ENCODE measurements at regions not wholly inside any gene's neighbourhood (a gene's known extent, or its start where the extent isn't known, plus 50 kb on each side); places are given as distances from the start of the nearest gene placed in this dataset.

GRCh38 chr10:130425169-130425568 lies 289.0 kb downstream of the GLRX3 start:
- no peak for DNase-seq (ENCODE audit: low read depth in 3 of 3, low spot score in 1 of 3)

- no peak for DNase-seq (ENCODE audit: low read depth in 3 of 3, low spot score in 1 of 3)
Observed at GRCh38 chr10:130425881-130426435, 289.8 kb downstream of the GLRX3 start.

- DNase-seq (ENCODE audit: low read depth in 3 of 3, low spot score in 1 of 3), result no peak
Observed at GRCh38 chr10:130427216-130427722, 291.1 kb downstream of the GLRX3 start.

GRCh38 chr10:130428936-130429335 lies 292.7 kb downstream of the GLRX3 start:
- no peak for DNase-seq (ENCODE audit: low read depth in 3 of 3, low spot score in 1 of 3)

DNA sequence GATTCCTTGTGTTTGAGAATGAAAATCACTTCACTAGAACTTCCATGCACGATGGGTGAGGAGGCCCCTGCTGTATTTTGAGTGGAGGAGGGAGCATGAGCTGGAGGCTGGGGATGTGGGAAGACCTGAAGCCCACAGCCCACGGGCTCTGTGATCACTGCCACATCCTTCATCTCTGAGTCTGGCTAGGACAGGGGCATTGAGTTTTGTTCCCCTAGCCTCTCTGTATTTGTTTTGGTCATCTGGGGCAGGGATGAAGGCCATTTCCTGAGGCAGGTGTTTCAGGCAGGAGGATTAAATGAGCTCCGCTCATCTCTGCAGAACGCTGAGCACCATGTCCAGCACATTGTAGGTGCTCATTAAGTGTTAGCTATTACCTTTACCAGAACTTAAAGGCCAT lies 293.6 kb downstream of the GLRX3 start:
- no peak for DNase-seq (ENCODE audit: low read depth in 3 of 3, low spot score in 1 of 3)

DNA sequence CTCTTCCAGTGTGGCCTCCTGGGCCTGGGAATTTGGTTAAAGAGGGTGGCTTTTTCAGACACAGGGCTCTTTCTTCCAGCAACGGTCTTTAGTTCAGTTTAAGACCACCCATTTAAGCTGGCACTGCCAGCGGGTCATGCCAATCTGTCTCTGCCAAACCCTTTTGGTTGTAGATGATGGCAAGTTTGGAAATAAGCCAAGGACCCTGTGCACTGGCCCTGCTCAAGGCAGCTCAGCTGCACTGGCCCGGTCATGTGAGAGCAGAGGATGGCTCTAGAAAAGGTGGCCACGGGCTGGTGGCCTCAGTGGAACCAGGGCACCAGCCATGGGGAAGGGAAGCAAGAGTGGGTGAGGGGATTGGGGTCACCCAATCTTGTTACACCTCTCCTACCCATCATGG lies 294.1 kb downstream of the GLRX3 start:
- DNase-seq (ENCODE audit: low read depth in 3 of 3, low spot score in 1 of 3), result no peak

GRCh38 chr10:130430852-130431704 lies 294.9 kb downstream of the GLRX3 start:
- no peak for DNase-seq (ENCODE audit: low read depth in 3 of 3, low spot score in 1 of 3)

GRCh38 chr10:130432271-130432670 lies 296.1 kb downstream of the GLRX3 start:
- DNase-seq (ENCODE audit: low read depth in 3 of 3, low spot score in 1 of 3), result no peak

DNA sequence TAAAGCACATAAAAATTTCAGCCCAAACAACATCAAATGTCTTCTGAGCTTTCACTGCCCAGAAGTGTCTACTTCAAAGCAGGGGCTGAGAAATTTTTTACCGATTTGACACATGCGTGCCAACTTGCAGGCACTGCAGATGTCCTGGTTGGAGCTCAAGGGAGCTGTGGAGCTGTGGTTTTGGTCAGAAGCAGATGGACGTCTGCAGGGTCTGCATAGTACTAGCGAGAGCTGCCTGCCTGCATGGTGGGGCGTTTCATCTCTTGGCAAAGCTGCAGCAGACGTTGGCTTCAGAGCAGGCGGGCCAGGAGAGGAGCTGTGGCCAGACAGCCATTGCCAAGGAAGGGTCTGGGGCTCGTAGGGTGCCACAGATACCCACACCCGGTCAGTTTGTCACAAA lies 296.7 kb downstream of the GLRX3 start:
- DNase-seq (ENCODE audit: low read depth in 3 of 3, low spot score in 1 of 3), result no peak

GRCh38 chr10:130434446-130435385 lies 298.5 kb downstream of the GLRX3 start:
- DNase-seq (ENCODE audit: low read depth in 3 of 3, low spot score in 1 of 3), result no peak

DNA sequence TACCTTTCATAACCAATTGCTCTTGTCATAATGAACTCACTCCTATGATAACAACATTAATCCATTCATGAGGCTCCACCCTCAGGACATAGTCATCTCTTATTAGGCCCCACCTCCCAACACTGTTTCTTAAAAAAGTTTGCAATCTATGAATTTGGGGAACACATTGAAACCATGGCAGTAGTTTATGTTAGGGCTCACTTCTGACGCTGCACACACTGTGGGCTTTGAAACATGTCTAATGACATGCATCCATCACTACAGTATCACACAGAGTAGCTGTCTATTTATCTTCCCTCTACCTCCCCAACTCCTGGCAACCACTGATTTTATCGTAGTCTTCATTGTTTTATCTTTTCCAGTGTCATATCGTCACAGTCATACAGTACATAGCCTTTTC lies 299.8 kb downstream of the GLRX3 start:
- DNase-seq (ENCODE audit: low read depth in 3 of 3, low spot score in 1 of 3), result no peak

- DNase-seq (ENCODE audit: low read depth in 3 of 3, low spot score in 1 of 3), result no peak
Observed at GRCh38 chr10:130438861-130439260, 302.7 kb downstream of the GLRX3 start.

DNA sequence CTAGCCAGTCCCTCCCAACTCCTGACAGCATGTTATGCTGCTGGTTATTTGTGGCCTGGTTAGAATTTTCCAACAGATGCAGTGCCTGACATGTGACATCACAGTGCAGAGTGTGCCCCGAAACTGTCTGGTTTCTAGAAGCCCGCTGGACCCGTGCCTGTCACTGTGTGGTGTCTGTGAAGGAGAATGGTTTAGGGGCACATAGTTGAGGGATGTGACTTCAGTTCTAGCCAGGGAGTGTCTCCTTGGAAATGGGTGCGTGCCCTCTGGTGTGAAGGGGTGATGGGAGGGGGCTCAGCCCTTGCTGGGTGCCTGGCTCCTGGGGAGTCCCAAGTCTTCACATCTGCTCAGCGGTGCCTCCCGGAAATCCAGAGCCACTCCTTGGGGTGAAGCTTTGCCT lies 303.6 kb downstream of the GLRX3 start:
- DNase-seq (ENCODE audit: low read depth in 3 of 3, low spot score in 1 of 3), result no peak

- no peak for DNase-seq (ENCODE audit: low read depth in 3 of 3, low spot score in 1 of 3)
Observed at GRCh38 chr10:130440494-130440893, 304.3 kb downstream of the GLRX3 start.

GRCh38 chr10:130440971-130441370 lies 304.8 kb downstream of the GLRX3 start:
- no peak for DNase-seq (ENCODE audit: low read depth in 3 of 3, low spot score in 1 of 3)

GRCh38 chr10:130443066-130443465 lies 306.9 kb downstream of the GLRX3 start:
- no peak for DNase-seq (ENCODE audit: low read depth in 3 of 3, low spot score in 1 of 3)

DNA sequence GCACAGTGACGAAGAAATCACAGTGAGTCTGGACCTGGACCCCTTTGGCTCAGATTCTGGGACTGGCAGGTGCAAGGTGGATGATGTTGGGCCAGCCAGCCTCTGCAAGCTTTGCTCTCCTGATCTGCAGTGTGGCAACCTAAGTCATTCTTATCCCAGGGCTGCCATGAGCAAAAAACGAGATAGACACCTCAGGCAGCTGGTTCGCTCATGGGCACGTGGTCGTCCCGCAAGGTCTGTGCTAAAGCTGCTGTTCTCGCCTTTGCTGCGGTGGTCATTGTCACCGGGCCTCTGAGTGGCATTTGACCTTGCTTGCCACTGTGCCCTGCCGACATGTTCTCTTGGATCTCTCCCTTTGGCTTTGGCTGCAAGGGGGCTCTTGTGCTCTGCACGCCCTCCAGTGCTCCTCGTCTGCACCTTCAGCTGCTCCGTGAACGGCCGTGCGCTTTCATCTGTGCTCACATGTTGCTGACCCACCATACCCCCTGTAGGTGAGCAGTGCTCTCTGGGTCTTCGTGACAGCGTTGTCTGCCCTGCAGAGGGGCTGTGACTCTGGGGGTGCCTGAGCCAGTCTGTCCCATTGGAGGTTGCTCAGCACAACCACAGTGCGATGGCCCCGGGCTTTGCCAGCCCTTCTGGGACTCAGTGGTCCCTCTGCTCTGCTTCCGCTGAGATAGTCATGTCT lies 317.0 kb downstream of the GLRX3 start:
- no peak for DNase-seq (ENCODE audit: low read depth in 3 of 3, low spot score in 1 of 3)

DNA sequence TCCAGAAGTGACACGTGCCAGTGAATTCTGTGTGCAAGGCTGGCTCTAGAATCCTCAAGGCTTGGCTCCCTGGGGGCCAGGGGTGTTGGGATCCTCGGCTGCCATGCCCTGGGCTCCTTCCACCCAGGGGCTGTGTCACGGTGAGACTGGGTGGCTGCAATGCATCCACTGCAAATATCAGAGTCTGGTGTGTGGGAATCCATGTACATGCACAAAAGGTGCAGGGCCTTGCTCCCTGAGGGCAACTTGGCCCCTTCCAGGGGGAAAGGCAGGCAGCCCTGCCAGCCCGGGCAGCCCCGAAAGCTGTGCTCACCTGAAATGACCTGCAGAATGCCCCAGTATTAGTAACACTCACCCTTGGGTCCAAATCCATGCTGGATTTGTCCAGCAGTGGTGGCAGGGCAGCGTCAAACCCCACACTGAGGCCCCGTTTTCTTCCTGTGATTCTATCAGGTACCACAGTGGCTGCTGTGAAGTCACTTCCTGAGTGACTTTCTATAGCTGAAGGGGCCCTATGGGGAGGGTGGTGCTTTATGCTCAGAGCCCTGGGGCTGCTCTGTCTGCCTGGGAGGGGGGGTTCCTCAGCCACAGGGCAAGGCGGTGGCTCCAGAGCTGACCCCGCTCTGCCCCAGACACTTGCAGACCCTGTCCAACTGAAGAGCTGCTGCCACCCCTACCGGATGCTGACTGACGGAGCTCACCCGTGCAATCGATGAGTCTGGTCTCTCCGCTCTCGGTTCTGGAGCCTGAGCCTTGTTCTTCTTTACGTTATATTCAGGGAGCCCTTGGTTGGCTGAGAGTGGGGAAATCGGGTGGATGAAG lies 317.7 kb downstream of the GLRX3 start:
- DNase-seq (ENCODE audit: low read depth in 3 of 3, low spot score in 1 of 3), result no peak

- DNase-seq (ENCODE audit: low read depth in 3 of 3, low spot score in 1 of 3), result no peak
Observed at GRCh38 chr10:130454543-130455000, 318.4 kb downstream of the GLRX3 start.

- DNase-seq (ENCODE audit: low read depth in 3 of 3, low spot score in 1 of 3), result no peak
Observed at GRCh38 chr10:130455111-130455695, 319.0 kb downstream of the GLRX3 start.
